ENCODE measurements at regions not wholly inside any gene's neighbourhood (a gene's known extent, or its start where the extent isn't known, plus 50 kb on each side); places are given as distances from the start of the nearest gene placed in this dataset.

- Histone ChIP-seq H3K27ac (ENCODE audit: extremely low read depth, low read depth, low read length) (no peak overlapping the region), H3K36me3 (ENCODE audit: control insufficient read depth in 2 of 2, insufficient read depth in 1 of 2, low read length in 2 of 2) (no peaks in the 10 kb centered on the region), H3K9me3 (ENCODE audit: control insufficient read depth, insufficient read depth, low read depth, low read length) (no peaks in the 10 kb centered on the region), H3K4me3 (ENCODE audit: low read depth, low read length) (no peak overlapping the region), H3K4me1 (ENCODE audit: control insufficient read depth, insufficient read depth, low read length) (no peaks in the 10 kb centered on the region)
- ChIA-PET CTCF (no interaction called here), POLR2A (no interaction called here)
- no peak for TF ChIP-seq KLF1 (tag by site-specific recombination; IDR thresholded peaks at IDR 0.05)
- no peak for TF ChIP-seq SP2 (tag by site-specific recombination; IDR thresholded peaks at IDR 0.05)
- TF ChIP-seq ATF2 (tag by site-specific recombination; IDR thresholded peaks at IDR 0.05; ENCODE audit: low read depth), result no peak
- TF ChIP-seq SCRT1 (tag by site-specific recombination; IDR thresholded peaks at IDR 0.05; ENCODE audit: borderline replicate concordance), result no peak
- no peak for TF ChIP-seq SP7 (tag by site-specific recombination; IDR thresholded peaks at IDR 0.05)
- TF ChIP-seq ZNF133 (tag by site-specific recombination; IDR thresholded peaks at IDR 0.05), result no peak
Observed at GRCh38 chr14:96653597-96653996, 143.6 kb upstream of the VRK1 start.

- H3K4me3 ChIP-seq (ENCODE audit: low read depth, low read length), result no peak overlapping the region
- no peaks in the 10 kb centered on the region for H3K4me1 ChIP-seq (ENCODE audit: control insufficient read depth, insufficient read depth, low read length)
- no peaks in the 10 kb centered on the region for H3K9me3 ChIP-seq (ENCODE audit: control insufficient read depth, insufficient read depth, low read depth, low read length)
- ChIA-PET CTCF (no interaction called here), POLR2A (no interaction called here)
- TF ChIP-seq ZNF768 (tag by site-specific recombination; IDR thresholded peaks at IDR 0.05) (no peak), BCL6B (tag by site-specific recombination; IDR thresholded peaks at IDR 0.05) (no peak), ZNF426 (tag by site-specific recombination; IDR thresholded peaks at IDR 0.05) (no peak), WT1 (tag by site-specific recombination; IDR thresholded peaks at IDR 0.05) (no peak), ZNF791 (tag by site-specific recombination; IDR thresholded peaks at IDR 0.05) (no peak), ZBTB1 (tag by site-specific recombination; IDR thresholded peaks at IDR 0.05) (no peak), ZNF292 (tag by site-specific recombination; IDR thresholded peaks at IDR 0.05; ENCODE audit: borderline replicate concordance, low read depth) (no peak), ZNF792 (tag by site-specific recombination; IDR thresholded peaks at IDR 0.05) (no peak), ZNF175 (tag by site-specific recombination; IDR thresholded peaks at IDR 0.05) (no peak), ZNF2 (tag by site-specific recombination; IDR thresholded peaks at IDR 0.05) (no peak), ZNF398 (tag by site-specific recombination; IDR thresholded peaks at IDR 0.05) (no peak), ZBTB21 (tag by site-specific recombination; IDR thresholded peaks at IDR 0.05) (no peak), MEIS1 (CRISPR knock-in tag; IDR thresholded peaks at IDR 0.05; ENCODE audit: borderline replicate concordance) (no peak)
- no peak overlapping the region for H3K27ac ChIP-seq (ENCODE audit: extremely low read depth, low read depth, low read length)
- no peaks in the 10 kb centered on the region for H3K36me3 ChIP-seq (ENCODE audit: control insufficient read depth in 2 of 2, insufficient read depth in 1 of 2, low read length in 2 of 2)
Observed at GRCh38 chr14:96658611-96659010, 138.6 kb upstream of the VRK1 start.

GRCh38 chr14:96660123-96660522, 137.1 kb upstream of the VRK1 start:
- Histone ChIP-seq H3K36me3 (ENCODE audit: control insufficient read depth in 2 of 2, insufficient read depth in 1 of 2, low read length in 2 of 2) (no peaks in the 10 kb centered on the region), H3K27ac (ENCODE audit: extremely low read depth, low read depth, low read length) (no peak overlapping the region), H3K4me1 (ENCODE audit: control insufficient read depth, insufficient read depth, low read length) (no peaks in the 10 kb centered on the region), H3K4me3 (ENCODE audit: low read depth, low read length) (no peak overlapping the region), H3K9me3 (ENCODE audit: control insufficient read depth, insufficient read depth, low read depth, low read length) (no peaks in the 10 kb centered on the region)
- ChIA-PET POLR2A (no interaction called here), CTCF (interaction anchor here (0.6 to 0.7 kb wide), 2 partner anchors 9 to 184 kb away, joined by 3 read pairs; no protein-coding TSS in a partner anchor)
- TF ChIP-seq ZFHX2 (tag by site-specific recombination; conservative IDR thresholded peaks at IDR 0.05), result no peak
- TF ChIP-seq ZNF747 (tag by site-specific recombination; IDR thresholded peaks at IDR 0.05), result no peak
- TF ChIP-seq ZNF146 (tag by site-specific recombination; IDR thresholded peaks at IDR 0.05), result no peak
- no peak for TF ChIP-seq ZNF548 (tag by site-specific recombination; IDR thresholded peaks at IDR 0.05)
- TF ChIP-seq ZNF423 (tag by site-specific recombination; IDR thresholded peaks at IDR 0.05), result no peak
- no peak for TF ChIP-seq ZNF426 (tag by site-specific recombination; IDR thresholded peaks at IDR 0.05)
- TF ChIP-seq AEBP2 (tag by site-specific recombination; IDR thresholded peaks at IDR 0.05; ENCODE audit: borderline replicate concordance), result no peak
- TF ChIP-seq ZNF549 (tag by site-specific recombination; IDR thresholded peaks at IDR 0.05), result no peak
